H9 (cell line): ENCODE measurements at regions not wholly inside any gene's neighbourhood (a gene's known extent, or its start where the extent isn't known, plus 50 kb on each side); places are given as distances from the start of the nearest gene placed in this dataset.

Experiments
- DNase-seq: peaks from one replicate; pipeline ENCODE4 v3.0.0-alpha.2; 2017
- H2AFZ ChIP-seq: one replicate; pipeline ENCODE4 v1.6.1; 2013; ENCODE audit warnings: mild to moderate bottlenecking, low read length, control low read depth, moderate library complexity
- H2AK5ac ChIP-seq: 2 replicates; pipeline ENCODE4 v1.6.1; 2013; ENCODE audit warnings: low read length, control low read depth, mixed read lengths; ENCODE audit not compliant: insufficient read length
- H2BK120ac ChIP-seq: one replicate; pipeline ENCODE4 v1.6.1; 2013; ENCODE audit warnings: low read depth, mild to moderate bottlenecking, low read length, control low read depth, inconsistent platforms; ENCODE audit not compliant: poor library complexity, severe bottlenecking
- H2BK12ac ChIP-seq: 2 replicates; pipeline ENCODE4 v1.6.1; 2013; ENCODE audit warnings: low read length, control low read depth, mixed read lengths, low read depth; ENCODE audit not compliant: insufficient read length
- H2BK15ac ChIP-seq: 2 replicates; pipeline ENCODE4 v1.6.1; 2013; ENCODE audit warnings: low read depth, low read length, control low read depth
- H2BK20ac ChIP-seq: one replicate; pipeline ENCODE4 v1.6.1; 2013; ENCODE audit warnings: low read depth, mild to moderate bottlenecking, low read length, control low read depth, inconsistent platforms; ENCODE audit not compliant: poor library complexity, severe bottlenecking
- H2BK5ac ChIP-seq: 2 replicates; pipeline ENCODE4 v1.6.1; 2013; ENCODE audit warnings: low read length, control low read depth, mixed read lengths; ENCODE audit not compliant: insufficient read length
- H3K14ac ChIP-seq: 2 replicates; pipeline ENCODE4 v1.6.1; 2013; ENCODE audit warnings: low read length, control low read depth; ENCODE audit not compliant: insufficient read depth
- H3K18ac ChIP-seq: 2 replicates; pipeline ENCODE4 v1.6.1; 2013; ENCODE audit warnings: low read depth, mild to moderate bottlenecking, mixed read lengths, low read length, control low read depth; ENCODE audit not compliant: insufficient read length
- H3K23ac ChIP-seq: 2 replicates; pipeline ENCODE4 v1.6.1; 2013; ENCODE audit warnings: low read length, control low read depth, mixed read lengths, low read depth; ENCODE audit not compliant: insufficient read length
- H3K23me2 ChIP-seq: 2 replicates; pipeline ENCODE4 v1.6.1; 2013; ENCODE audit warnings: low read depth, mild to moderate bottlenecking, mixed read lengths, low read length, control low read depth; ENCODE audit not compliant: insufficient read length, poor library complexity, severe bottlenecking
- H3K27ac ChIP-seq: 2 replicates; pipeline ENCODE4 v1.5.1; 2013; ENCODE audit warnings: low read length, control low read depth, mixed read lengths, low read depth; ENCODE audit not compliant: insufficient read length
- H3K27me3 ChIP-seq: 2 replicates; pipeline ENCODE4 v1.6.1; 2013; ENCODE audit warnings: low read length, control low read depth, inconsistent platforms; ENCODE audit not compliant: insufficient read depth
- H3K4ac ChIP-seq: 2 replicates; pipeline ENCODE4 v1.6.1; 2013; ENCODE audit warnings: low read depth, mild to moderate bottlenecking, control low read depth, inconsistent platforms, low read length, moderate library complexity
- H3K4me1 ChIP-seq: 2 replicates; pipeline ENCODE4 v1.6.1; 2013; ENCODE audit warnings: low read length, control low read depth, inconsistent platforms; ENCODE audit not compliant: insufficient read depth
- H3K4me2 ChIP-seq: 2 replicates; pipeline ENCODE4 v1.6.1; 2013; ENCODE audit warnings: low read length, control low read depth, mixed read lengths; ENCODE audit not compliant: insufficient read length, insufficient read depth
- H3K56ac ChIP-seq: 2 replicates; pipeline ENCODE4 v1.6.1; 2013; ENCODE audit warnings: low read depth, mild to moderate bottlenecking, mixed read lengths, low read length, control low read depth; ENCODE audit not compliant: insufficient read length
- H3K79me1 ChIP-seq: 2 replicates; pipeline ENCODE4 v1.6.1; 2013; ENCODE audit warnings: low read depth, mild to moderate bottlenecking, moderate library complexity, low read length, control low read depth, inconsistent platforms; ENCODE audit not compliant: insufficient read depth, poor library complexity, severe bottlenecking
- H3K79me2 ChIP-seq: 2 replicates; pipeline ENCODE4 v1.6.1; 2013; ENCODE audit warnings: low read length, control low read depth, inconsistent platforms; ENCODE audit not compliant: insufficient read depth
- H3K9ac ChIP-seq: 2 replicates; pipeline ENCODE4 v1.6.1; 2013; ENCODE audit warnings: low read length, control low read depth, mixed read lengths; ENCODE audit not compliant: insufficient read length; ENCODE audit errors: extremely low read depth
- H3K9me3 ChIP-seq: one replicate; pipeline ENCODE4 v1.6.1; 2013; ENCODE audit warnings: low read depth, low read length, inconsistent platforms; ENCODE audit not compliant: control insufficient read depth
- H3T11ph ChIP-seq: one replicate; pipeline ENCODE4 v1.6.1; 2013; ENCODE audit warnings: mild to moderate bottlenecking, low read length, control low read depth, inconsistent platforms
- H4K20me1 ChIP-seq: one replicate; pipeline ENCODE4 v1.6.1; 2013; ENCODE audit not compliant: control insufficient read depth, insufficient read length, insufficient read depth
- H4K5ac ChIP-seq: 2 replicates; pipeline ENCODE4 v1.6.1; 2013; ENCODE audit warnings: low read depth, mild to moderate bottlenecking, mixed read lengths, low read length, control low read depth; ENCODE audit not compliant: insufficient read length
- H4K8ac ChIP-seq: replicated peaks from 2 replicates; pipeline ENCODE4 v1.6.1; 2013; ENCODE audit warnings: low read length, control low read depth, mixed read lengths, low read depth; ENCODE audit not compliant: insufficient read length
- H4K91ac ChIP-seq: 2 replicates; pipeline ENCODE4 v1.6.1; 2013; ENCODE audit warnings: low read depth, mild to moderate bottlenecking, moderate library complexity, mixed read lengths, low read length, control low read depth; ENCODE audit not compliant: insufficient read length
- H3K27ac Mint-ChIP-seq, 3 experiments: 2 replicates in 2 of 3; 3 replicates in 1 of 3; pipeline ENCODE4 v1.8.0; 2020 to 2021; ENCODE audit warnings: mixed read lengths in 3 of 3, mild to moderate bottlenecking in 1 of 3, moderate library complexity in 1 of 3
- H3K27me3 Mint-ChIP-seq: 2 replicates; pipeline ENCODE4 v1.8.0; 2021; ENCODE audit warnings: low read depth, mild to moderate bottlenecking, moderate library complexity, mixed read lengths
- H3K36me3 Mint-ChIP-seq, 3 experiments: 2 replicates in 2 of 3; 3 replicates in 1 of 3; pipeline ENCODE4 v1.8.0; 2020 to 2021; ENCODE audit warnings: low read depth in 3 of 3, mixed read lengths in 3 of 3; ENCODE audit not compliant: insufficient read depth in 1 of 3
- H3K4me1 Mint-ChIP-seq, 2 experiments: 2 replicates each; pipeline ENCODE4 v1.8.0; 2020; ENCODE audit warnings: mixed read lengths in 2 of 2
- H3K4me3 Mint-ChIP-seq, 2 experiments: 2 replicates in 1 of 2; 3 replicates in 1 of 2; pipeline ENCODE4 v1.8.0; 2020 to 2021; ENCODE audit warnings: mild to moderate bottlenecking in 2 of 2, mixed read lengths in 2 of 2, moderate library complexity in 1 of 2
- H3K9me3 Mint-ChIP-seq, 2 experiments: 2 replicates in 1 of 2; 3 replicates in 1 of 2; pipeline ENCODE4 v1.8.0; 2020; ENCODE audit warnings: mild to moderate bottlenecking in 2 of 2, mixed read lengths in 2 of 2, moderate library complexity in 1 of 2
- CTCF ChIP-seq: fragments of 200-600 bp; sonication (generic); conservative IDR thresholded peaks from 3 replicates; pipeline ENCODE4 v1.8.0; 2021; ENCODE audit warnings: antibody characterized with exemption, mild to moderate bottlenecking
- WGBS: extraction: QIAGEN DNeasy Blood & Tissue Kit; methylation state at CpG from one replicate; pipeline ENCODE4 v1.1.7; 2013; ENCODE audit warnings: missing lambda C conversion rate, low lambda C conversion rate, mixed read lengths; ENCODE audit not compliant: insufficient read length; ENCODE audit errors: extremely low coverage; 5-methylcytosine and 5-hydroxymethylcytosine counted together

GRCh38 chr4:155120536-155120935 is 87.9 kb upstream of the NPY2R start:
- H2BK5ac ChIP-seq: no peak overlapping the region
- no peak overlapping the region for H4K8ac ChIP-seq
- H2BK12ac ChIP-seq: no peak overlapping the region
- H4K91ac ChIP-seq: no peak overlapping the region
- peaks cover 22 to 23% of the 10 kb centered on the region in 2 experiments for H3K4me1 Mint-ChIP-seq
- no peak overlapping the region for H3K9ac ChIP-seq
- no peak overlapping the region for H2BK120ac ChIP-seq
- no peak overlapping the region for H3K14ac ChIP-seq
- H3K23ac ChIP-seq: no peak overlapping the region
- no peak overlapping the region for H2BK15ac ChIP-seq
- H3K27ac ChIP-seq: no peak overlapping the region
- H3K27ac Mint-ChIP-seq: no peak overlapping the region
- H3K18ac ChIP-seq: no peak overlapping the region
- H3K79me1 ChIP-seq: no peaks in the 10 kb centered on the region
- H3K56ac ChIP-seq: no peak overlapping the region
- no peaks in the 10 kb centered on the region for H4K20me1 ChIP-seq
- H2AK5ac ChIP-seq: no peak overlapping the region
- H3K9me3 ChIP-seq: peaks cover 13% of the 10 kb centered on the region
- peaks cover 39 to 41% of the 10 kb centered on the region in 2 experiments for H3K9me3 Mint-ChIP-seq
- no peak for TF ChIP-seq CTCF
- no peak overlapping the region for H3K4ac ChIP-seq
- H2AFZ ChIP-seq: no peak overlapping the region
- WGBS: no CpG with 5 or more reads among the region's 1 CpG
- no peak for DNase-seq
- no peaks in the 10 kb centered on the region for H3K79me2 ChIP-seq
- no peak overlapping the region for H4K5ac ChIP-seq
- H3K4me3 Mint-ChIP-seq: no peak overlapping the region
- peaks cover 4 to 39% (median 13%) of the 10 kb centered on the region in 3 experiments for H3K36me3 Mint-ChIP-seq
- no peaks in the 10 kb centered on the region for H3K23me2 ChIP-seq
- H3K4me2 ChIP-seq: no peak overlapping the region
- no peaks in the 10 kb centered on the region; the same call in 1 of the 2 replicates for H3K27me3 Mint-ChIP-seq
- no peaks in the 10 kb centered on the region; the same call in 1 of the 2 replicates for H3K4me1 ChIP-seq
- H3K27me3 ChIP-seq: no peaks in the 10 kb centered on the region
- no peak overlapping the region for H2BK20ac ChIP-seq
- H3T11ph ChIP-seq: no peak overlapping the region
